Neural progenitor cell (in vitro differentiated cells): ENCODE measurements at regions not wholly inside any gene's neighbourhood (a gene's known extent, or its start where the extent isn't known, plus 50 kb on each side); places are given as distances from the start of the nearest gene placed in this dataset.

Experiments used
- EZH2 ChIP-seq: fragments of 200-600 bp; sonication (generic); IDR thresholded peaks from 2 replicates; pipeline ENCODE4 v1.6.1; 2017; ENCODE audit warnings: antibody characterized with exemption, mild to moderate bottlenecking, moderate library complexity
- EZH2phosphoT487 ChIP-seq: fragments of 200-600 bp; sonication (generic); IDR thresholded peaks from 2 replicates; pipeline ENCODE4 v1.6.1; 2017; ENCODE audit warnings: antibody characterized with exemption
- TF ChIP-seq, protein P1 (sequence below): fragments of 200-600 bp; sonication (generic); IDR thresholded peaks from 2 replicates; pipeline ENCODE4 v1.5.1; 2017; ENCODE audit warnings: antibody characterized with exemption, mild to moderate bottlenecking

GRCh38 chr15:62929000-62929357, 113.6 kb upstream of the TPM1 start:
- TF ChIP-seq, protein P1, sequence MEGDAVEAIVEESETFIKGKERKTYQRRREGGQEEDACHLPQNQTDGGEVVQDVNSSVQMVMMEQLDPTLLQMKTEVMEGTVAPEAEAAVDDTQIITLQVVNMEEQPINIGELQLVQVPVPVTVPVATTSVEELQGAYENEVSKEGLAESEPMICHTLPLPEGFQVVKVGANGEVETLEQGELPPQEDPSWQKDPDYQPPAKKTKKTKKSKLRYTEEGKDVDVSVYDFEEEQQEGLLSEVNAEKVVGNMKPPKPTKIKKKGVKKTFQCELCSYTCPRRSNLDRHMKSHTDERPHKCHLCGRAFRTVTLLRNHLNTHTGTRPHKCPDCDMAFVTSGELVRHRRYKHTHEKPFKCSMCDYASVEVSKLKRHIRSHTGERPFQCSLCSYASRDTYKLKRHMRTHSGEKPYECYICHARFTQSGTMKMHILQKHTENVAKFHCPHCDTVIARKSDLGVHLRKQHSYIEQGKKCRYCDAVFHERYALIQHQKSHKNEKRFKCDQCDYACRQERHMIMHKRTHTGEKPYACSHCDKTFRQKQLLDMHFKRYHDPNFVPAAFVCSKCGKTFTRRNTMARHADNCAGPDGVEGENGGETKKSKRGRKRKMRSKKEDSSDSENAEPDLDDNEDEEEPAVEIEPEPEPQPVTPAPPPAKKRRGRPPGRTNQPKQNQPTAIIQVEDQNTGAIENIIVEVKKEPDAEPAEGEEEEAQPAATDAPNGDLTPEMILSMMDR, result no peak
- no peak for TF ChIP-seq EZH2
- TF ChIP-seq EZH2phosphoT487, result no peak
